HCT116 (cell line): ENCODE measurements at regions not wholly inside any gene's neighbourhood (a gene's known extent, or its start where the extent isn't known, plus 50 kb on each side); places are given as distances from the start of the nearest gene placed in this dataset.

ENCODE experiments used
- ATAC-seq: fragments of 200-7000 bp; cut with Tn5 transposase; 2 replicates; pipeline ENCODE4 v1.9.1; 2020; ENCODE audit warnings: mild to moderate bottlenecking, moderate library complexity
- BruUV-seq: library from RNA; stranded (reverse); fragments of 400-500 nt; replicated peaks from 2 replicates; lab custom pipeline; 2021; lab: Mats Ljungman, UMichigan
- CTCF ChIA-PET: fragments of 300-600 bp; sonication (Branson Sonifier 250); formaldehyde crosslinking; loops from one replicate; lab custom pipeline; 2021; ENCODE audit warnings: antibody characterized with exemption; lab: Charles Lee
- POLR2A ChIA-PET: fragments of 300-600, 350-600 bp; sonication (Branson Sonifier 250); formaldehyde crosslinking; loops from one replicate; lab custom pipeline; 2021; ENCODE audit warnings: antibody characterized with exemption; lab: Charles Lee
- RAD21 ChIA-PET, 2 experiments: fragments of 300-600 bp; sonication (Branson Sonifier 250); formaldehyde crosslinking; loops; one replicate each; lab custom pipeline; 2023; ENCODE audit warnings: low total read pairs in 2 of 2; ENCODE audit not compliant: uncharacterized antibody in 2 of 2, unreplicated experiment in 2 of 2, low non-redundant PET in 1 of 2; lab: Charles Lee
- DNase-seq: peaks from one replicate; pipeline ENCODE4 v3.0.0-alpha.2; 2010; ENCODE audit warnings: low read depth, low spot score
- H2AFZ ChIP-seq: fragments of 200-600 bp; shearing (Covaris generic), sonication (generic); 2 replicates; pipeline ENCODE4 v1.6.1; 2017; ENCODE audit warnings: low read depth, mixed run types, mixed read lengths, antibody characterized with exemption, low read length; ENCODE audit not compliant: poor library complexity, severe bottlenecking
- H3K27ac ChIP-seq: 2 replicates; pipeline ENCODE4 v1.5.1; 2012; ENCODE audit warnings: low read depth, low read length
- H3K27me3 ChIP-seq: fragments of 200-600 bp; sonication (generic); 2 replicates; pipeline ENCODE4 v1.6.1; 2016; ENCODE audit warnings: mixed run types, low read length, mixed read lengths; ENCODE audit not compliant: insufficient read depth
- H3K36me3 ChIP-seq, 2 experiments: fragments of 200-500 bp in 1 of 2; fragments of 200-600 bp in 1 of 2; sonication (Bioruptor generic) in 1 of 2; sonication (generic) in 1 of 2; 2 replicates each; pipeline versions ENCODE4 v1.5.1 to v1.6.1; 2014 to 2016; ENCODE audit warnings: low read length in 2 of 2, inconsistent platforms in 1 of 2, mixed read lengths in 1 of 2, mixed run types in 1 of 2; ENCODE audit not compliant: insufficient read depth in 2 of 2, control insufficient read depth in 1 of 2
- H3K4me1 ChIP-seq, 2 experiments: fragments of 200-600 bp in 1 of 2; sonication (generic) in 1 of 2; 2 replicates each; pipeline versions ENCODE4 v1.5.1 to v1.6.1; 2012 to 2017; ENCODE audit warnings: low read length in 2 of 2, inconsistent platforms in 1 of 2, mild to moderate bottlenecking in 1 of 2, mixed read lengths in 1 of 2, mixed run types in 1 of 2, moderate library complexity in 1 of 2; ENCODE audit not compliant: insufficient read depth in 2 of 2, control insufficient read depth in 1 of 2
- H3K4me2 ChIP-seq: fragments of 200-600 bp; sonication (generic); 2 replicates; pipeline ENCODE4 v1.6.1; 2017; ENCODE audit warnings: mixed run types, low read length, mixed read lengths
- H3K4me3 ChIP-seq, 2 experiments: fragments of 200-600 bp in 1 of 2; sonication (generic) in 1 of 2; replicated peaks in 1 of 2; 2 replicates each; pipeline ENCODE4 v1.5.1; 2011 to 2016; ENCODE audit warnings: low read length in 2 of 2, control low read depth in 1 of 2, low read depth in 1 of 2, mild to moderate bottlenecking in 1 of 2, mixed read lengths in 1 of 2, mixed run types in 1 of 2
- H3K79me2 ChIP-seq: fragments of 200-600 bp; sonication (generic); 2 replicates; pipeline ENCODE4 v1.6.1; 2017; ENCODE audit warnings: mild to moderate bottlenecking, mixed run types, low read length, moderate library complexity, mixed read lengths; ENCODE audit not compliant: insufficient read depth
- H3K9ac ChIP-seq: fragments of 200-600 bp; sonication (generic); 2 replicates; pipeline ENCODE4 v1.6.1; 2016; ENCODE audit warnings: low read length, mixed read lengths
- H3K9me2 ChIP-seq: fragments of 200-600 bp; sonication (generic), shearing (Covaris generic); 2 replicates; pipeline ENCODE4 v1.6.1; 2017; ENCODE audit warnings: mixed run types, mild to moderate bottlenecking, moderate library complexity; ENCODE audit not compliant: insufficient read depth
- H3K9me3 ChIP-seq, 2 experiments: fragments of 200-500 bp in 1 of 2; fragments of 200-600 bp in 1 of 2; sonication (Bioruptor generic) in 1 of 2; sonication (generic) in 1 of 2; 2 replicates each; pipeline ENCODE4 v1.6.1; 2014 to 2017; ENCODE audit warnings: low read length in 2 of 2, mixed read lengths in 2 of 2, inconsistent platforms in 1 of 2, low read depth in 1 of 2, mild to moderate bottlenecking in 1 of 2, mixed run types in 1 of 2, moderate library complexity in 1 of 2; ENCODE audit not compliant: control insufficient read depth in 1 of 2, insufficient read depth in 1 of 2
- H4K20me1 ChIP-seq: fragments of 200-600 bp; sonication (generic), shearing (Covaris generic); 2 replicates; pipeline ENCODE4 v1.6.1; 2017; ENCODE audit warnings: mixed run types, mild to moderate bottlenecking, moderate library complexity; ENCODE audit not compliant: insufficient read depth
- POLR2A ChIP-seq: IDR thresholded peaks from 2 replicates; pipeline ENCODE4 v1.7.0; 2011; ENCODE audit warnings: borderline replicate concordance; ENCODE audit not compliant: insufficient read depth, insufficient read length; ENCODE audit errors: extremely low read depth
- POLR2AphosphoS5 ChIP-seq: IDR thresholded peaks from 2 replicates; pipeline ENCODE4 v1.6.1; 2011; ENCODE audit warnings: mild to moderate bottlenecking, low read depth, low read length, moderate library complexity
- RAD21 ChIP-seq: IDR thresholded peaks from 2 replicates; pipeline ENCODE4 v1.6.1; 2012; ENCODE audit warnings: low read depth, mild to moderate bottlenecking
- SP1 ChIP-seq: IDR thresholded peaks from 2 replicates; pipeline ENCODE4 v1.6.1; 2012; ENCODE audit warnings: low read depth
- SRF ChIP-seq: IDR thresholded peaks from 2 replicates; pipeline ENCODE4 v1.6.1; 2012; ENCODE audit warnings: low read depth
- intact Hi-C: fragments of 100-400 bp; cut with micrococcal nuclease; formaldehyde crosslinking; loops from 2 replicates; pipeline ENCODE4 v1.10.0; 2022

- Histone ChIP-seq H3K4me1 (no peaks in the 10 kb centered on the region), H4K20me1 (no peaks in the 10 kb centered on the region), H3K9me2 (no peaks in the 10 kb centered on the region), H3K4me3 (no peak overlapping the region), H3K9me3 (no peaks in the 10 kb centered on the region), H3K79me2 (no peaks in the 10 kb centered on the region), H3K9ac (no peak overlapping the region), H2AFZ (no peak overlapping the region), H3K27me3 (no peaks in the 10 kb centered on the region), H3K36me3 (no peaks in the 10 kb centered on the region), H3K27ac (no peak overlapping the region), H3K4me2 (no peak overlapping the region)
- POLR2A ChIA-PET, result no interaction called here
- intact Hi-C loops, result no loop called here
- BruUV-seq, result no TSS peak
- DNase-seq (no peak), ATAC-seq (no peak)
- RAD21 ChIA-PET, result no interaction called here
- TF ChIP-seq SRF (no peak), POLR2AphosphoS5 (no peak), POLR2A (no peak), RAD21 (no peak), SP1 (no peak)
- CTCF ChIA-PET, result no interaction called here
These were observed 61.1 kb upstream of the PTBP2 start for GRCh38 chr1:96660503-96660902.
